GM18499 (cell line): ENCODE measurements at regions not wholly inside any gene's neighbourhood (a gene's known extent, or its start where the extent isn't known, plus 50 kb on each side); places are given as distances from the start of the nearest gene placed in this dataset.

Source experiments
- ATAC-seq: cut with Tn5 transposase; IDR thresholded peaks from one replicate; pipeline ENCODE4 v1.9.1; 2021; ENCODE audit warnings: moderate number of reproducible peaks; ENCODE audit not compliant: insufficient read depth, unreplicated experiment

- no peak for ATAC-seq
These were observed 341.9 kb downstream of the RAB28 start for GRCh38 chr4:13142191-13142590.

- no peak for ATAC-seq
These were observed 346.8 kb downstream of the RAB28 start for GRCh38 chr4:13137390-13137789.

GRCh38 chr4:13133700-13134099 lies 350.4 kb downstream of the RAB28 start:
- ATAC-seq: no peak

- ATAC-seq: no peak
These were observed 353.3 kb downstream of the RAB28 start for GRCh38 chr4:13130848-13131247.

- no peak for ATAC-seq
These were observed 355.0 kb downstream of the RAB28 start for GRCh38 chr4:13129095-13129494.

GRCh38 chr4:13126976-13127910 lies 356.9 kb downstream of the RAB28 start:
- ATAC-seq: no peak

GRCh38 chr4:13118633-13119032 lies 365.5 kb downstream of the RAB28 start:
- ATAC-seq: no peak

- no peak for ATAC-seq
These were observed 367.0 kb downstream of the RAB28 start for GRCh38 chr4:13117185-13117584.

- no peak for ATAC-seq
These were observed 372.1 kb downstream of the RAB28 start for GRCh38 chr4:13112030-13112429.

- ATAC-seq: no peak
These were observed 374.6 kb downstream of the RAB28 start for GRCh38 chr4:13109536-13109935.

- no peak for ATAC-seq
These were observed 376.0 kb downstream of the RAB28 start for GRCh38 chr4:13108096-13108495.

- ATAC-seq: peak; percentile 63
These were observed 380.6 kb downstream of the RAB28 start for GRCh38 chr4:13103382-13104015.

GRCh38 chr4:13102092-13102742 lies 381.9 kb downstream of the RAB28 start:
- ATAC-seq: no peak

GRCh38 chr4:13097971-13098370 lies 386.2 kb downstream of the RAB28 start:
- ATAC-seq: no peak

- ATAC-seq: no peak
These were observed 388.4 kb downstream of the RAB28 start for GRCh38 chr4:13095722-13096121.

GRCh38 chr4:13093170-13093569 lies 391.0 kb downstream of the RAB28 start:
- no peak for ATAC-seq

GRCh38 chr4:13092702-13093101 lies 391.4 kb downstream of the RAB28 start:
- no peak for ATAC-seq

- ATAC-seq: no peak
These were observed 394.5 kb downstream of the RAB28 start for GRCh38 chr4:13089659-13089998.

- ATAC-seq: no peak
These were observed 395.1 kb downstream of the RAB28 start for GRCh38 chr4:13088726-13089658.

- ATAC-seq: no peak
These were observed 397.1 kb downstream of the RAB28 start for GRCh38 chr4:13087041-13087440.
